HCT116 (cell line): ENCODE measurements at regions not wholly inside any gene's neighbourhood (a gene's known extent, or its start where the extent isn't known, plus 50 kb on each side); places are given as distances from the start of the nearest gene placed in this dataset.

Source experiments
- CEBPB ChIP-seq: IDR thresholded peaks from 2 replicates; pipeline ENCODE4 v1.6.1; 2012; ENCODE audit warnings: low read depth
- CTCF ChIP-seq, 3 experiments: fragments of 200-600 bp in 1 of 3; sonication (generic) in 1 of 3; IDR thresholded peaks in 2 of 3; conservative IDR thresholded peaks in 1 of 3; 2 replicates each; pipeline ENCODE4 v1.5.1; 2012 to 2017; ENCODE audit warnings: low read depth in 2 of 3, low read length in 2 of 3, antibody characterized with exemption in 1 of 3, borderline replicate concordance in 1 of 3, control low read depth in 1 of 3, mild to moderate bottlenecking in 1 of 3, mixed read lengths in 1 of 3, mixed run types in 1 of 3, moderate library complexity in 1 of 3; ENCODE audit not compliant: insufficient read depth in 1 of 3
- ELF1 ChIP-seq: IDR thresholded peaks from 2 replicates; pipeline ENCODE4 v1.6.1; 2012; ENCODE audit warnings: low read depth, borderline replicate concordance
- EZH2 ChIP-seq: fragments of 200-600 bp; sonication (generic); IDR thresholded peaks from 2 replicates; pipeline ENCODE4 v1.6.1; 2017; ENCODE audit warnings: antibody characterized with exemption, mixed run types
- MAX ChIP-seq: IDR thresholded peaks from 2 replicates; pipeline ENCODE4 v1.6.1; 2012
- POLR2A ChIP-seq: IDR thresholded peaks from 2 replicates; pipeline ENCODE4 v1.7.0; 2011; ENCODE audit warnings: borderline replicate concordance; ENCODE audit not compliant: insufficient read depth, insufficient read length; ENCODE audit errors: extremely low read depth
- POLR2AphosphoS5 ChIP-seq: IDR thresholded peaks from 2 replicates; pipeline ENCODE4 v1.6.1; 2011; ENCODE audit warnings: mild to moderate bottlenecking, low read depth, low read length, moderate library complexity
- RAD21 ChIP-seq: IDR thresholded peaks from 2 replicates; pipeline ENCODE4 v1.6.1; 2012; ENCODE audit warnings: low read depth, mild to moderate bottlenecking
- REST ChIP-seq: IDR thresholded peaks from 2 replicates; pipeline ENCODE4 v1.6.1; 2012; ENCODE audit warnings: low read depth
- SIN3A ChIP-seq: IDR thresholded peaks from 2 replicates; pipeline ENCODE4 v1.6.1; 2012; ENCODE audit warnings: low read depth
- SP1 ChIP-seq: IDR thresholded peaks from 2 replicates; pipeline ENCODE4 v1.6.1; 2012; ENCODE audit warnings: low read depth
- SRF ChIP-seq: IDR thresholded peaks from 2 replicates; pipeline ENCODE4 v1.6.1; 2012; ENCODE audit warnings: low read depth
- TCF7L2 ChIP-seq: IDR thresholded peaks from 2 replicates; pipeline ENCODE4 v1.7.0; 2011; ENCODE audit warnings: borderline replicate concordance, inconsistent platforms; ENCODE audit not compliant: insufficient read depth, insufficient read length; ENCODE audit errors: extremely low read depth
- ZNF274 ChIP-seq: fragments of 200-500 bp; sonication (Bioruptor generic); IDR thresholded peaks from 2 replicates; pipeline ENCODE4 v1.6.1; 2014; ENCODE audit warnings: mild to moderate bottlenecking, low read depth, low read length, inconsistent platforms

GRCh38 chr18:24633121-24633520 lies 172.7 kb downstream of the HRH4 start:
- TF ChIP-seq CEBPB = no peak
- TF ChIP-seq POLR2AphosphoS5 = no peak
- no peak for TF ChIP-seq POLR2A
- TF ChIP-seq SP1 = no peak
- TF ChIP-seq CTCF (IDR thresholded peaks at IDR 0.05 in 2 of 3, conservative IDR thresholded peaks at IDR 0.05 in 1 of 3; ENCODE audit: borderline replicate concordance in 1 of 3, insufficient read depth in 1 of 3, low read depth in 2 of 3, low read length in 2 of 3) = no peak
- no peak for TF ChIP-seq RAD21
- TF ChIP-seq EZH2 = no peak
- TF ChIP-seq SRF = no peak
- no peak for TF ChIP-seq REST
- no peak for TF ChIP-seq MAX
- TF ChIP-seq ZNF274 = no peak
- TF ChIP-seq TCF7L2 = no peak
- TF ChIP-seq ELF1 = no peak
- TF ChIP-seq SIN3A = no peak
